ENCODE measurements at regions not wholly inside any gene's neighbourhood (a gene's known extent, or its start where the extent isn't known, plus 50 kb on each side); places are given as distances from the start of the nearest gene placed in this dataset.
A peak's percentile ranks its signal among the peaks of the same experiment; 100 is the strongest.

DNA sequence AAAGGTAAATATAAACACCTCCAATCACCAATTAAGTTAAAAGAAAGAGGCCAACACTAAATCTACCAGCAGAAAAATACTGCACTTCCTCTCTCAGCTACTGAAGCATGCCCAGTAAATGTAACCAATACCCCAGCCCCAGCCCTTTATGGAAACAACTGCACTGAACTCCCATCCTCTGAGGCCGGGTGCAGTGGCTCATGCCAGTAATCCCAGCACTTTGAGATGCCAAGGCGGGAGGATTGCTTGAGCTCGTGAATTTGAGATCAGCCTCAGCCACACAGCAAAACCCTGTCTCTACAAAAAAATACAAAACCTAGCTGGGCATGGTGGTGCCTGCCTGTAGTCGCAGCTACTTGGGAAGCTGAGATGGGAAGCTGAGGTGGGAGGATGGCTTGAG lies 221.6 kb upstream of the SOX21 start:
- TF ChIP-seq, protein P1, sequence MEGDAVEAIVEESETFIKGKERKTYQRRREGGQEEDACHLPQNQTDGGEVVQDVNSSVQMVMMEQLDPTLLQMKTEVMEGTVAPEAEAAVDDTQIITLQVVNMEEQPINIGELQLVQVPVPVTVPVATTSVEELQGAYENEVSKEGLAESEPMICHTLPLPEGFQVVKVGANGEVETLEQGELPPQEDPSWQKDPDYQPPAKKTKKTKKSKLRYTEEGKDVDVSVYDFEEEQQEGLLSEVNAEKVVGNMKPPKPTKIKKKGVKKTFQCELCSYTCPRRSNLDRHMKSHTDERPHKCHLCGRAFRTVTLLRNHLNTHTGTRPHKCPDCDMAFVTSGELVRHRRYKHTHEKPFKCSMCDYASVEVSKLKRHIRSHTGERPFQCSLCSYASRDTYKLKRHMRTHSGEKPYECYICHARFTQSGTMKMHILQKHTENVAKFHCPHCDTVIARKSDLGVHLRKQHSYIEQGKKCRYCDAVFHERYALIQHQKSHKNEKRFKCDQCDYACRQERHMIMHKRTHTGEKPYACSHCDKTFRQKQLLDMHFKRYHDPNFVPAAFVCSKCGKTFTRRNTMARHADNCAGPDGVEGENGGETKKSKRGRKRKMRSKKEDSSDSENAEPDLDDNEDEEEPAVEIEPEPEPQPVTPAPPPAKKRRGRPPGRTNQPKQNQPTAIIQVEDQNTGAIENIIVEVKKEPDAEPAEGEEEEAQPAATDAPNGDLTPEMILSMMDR (conservative IDR thresholded peaks at IDR 0.05; ENCODE audit: low read length): no peak
- H3K4me3 ChIP-seq (ENCODE audit: low read length): no peak overlapping the region
- DNase-seq (ENCODE audit: low read depth): no peak

DNA sequence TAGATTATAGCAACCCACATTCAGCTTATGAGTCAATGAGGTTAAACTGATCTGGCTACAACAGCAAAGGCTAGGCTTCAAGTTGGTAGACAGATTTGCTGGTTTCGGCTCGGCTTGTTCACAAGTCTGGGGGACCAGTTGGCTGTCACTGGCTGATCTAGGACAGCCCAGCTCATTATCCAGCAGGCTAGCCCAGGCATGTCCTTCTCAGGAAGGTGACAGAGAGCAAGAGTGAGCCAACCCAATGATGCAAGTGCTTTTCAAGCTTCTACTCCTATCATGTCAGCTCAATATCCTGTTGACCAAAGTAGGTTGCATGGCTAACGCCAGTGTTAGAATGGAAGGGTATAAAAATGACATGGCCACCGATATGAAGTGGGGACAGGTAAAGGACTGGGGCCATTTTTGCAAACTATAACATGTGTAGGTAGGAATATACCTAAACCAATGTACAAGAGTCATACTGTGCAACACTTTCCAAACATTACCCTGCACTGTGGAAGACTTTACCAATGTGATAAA lies 220.9 kb upstream of the SOX21 start:
- H3K4me3 ChIP-seq (ENCODE audit: low read length): no peak overlapping the region
- TF ChIP-seq, protein P1 (conservative IDR thresholded peaks at IDR 0.05; ENCODE audit: low read length): no peak
- DNase-seq (ENCODE audit: low read depth): no peak

DNA sequence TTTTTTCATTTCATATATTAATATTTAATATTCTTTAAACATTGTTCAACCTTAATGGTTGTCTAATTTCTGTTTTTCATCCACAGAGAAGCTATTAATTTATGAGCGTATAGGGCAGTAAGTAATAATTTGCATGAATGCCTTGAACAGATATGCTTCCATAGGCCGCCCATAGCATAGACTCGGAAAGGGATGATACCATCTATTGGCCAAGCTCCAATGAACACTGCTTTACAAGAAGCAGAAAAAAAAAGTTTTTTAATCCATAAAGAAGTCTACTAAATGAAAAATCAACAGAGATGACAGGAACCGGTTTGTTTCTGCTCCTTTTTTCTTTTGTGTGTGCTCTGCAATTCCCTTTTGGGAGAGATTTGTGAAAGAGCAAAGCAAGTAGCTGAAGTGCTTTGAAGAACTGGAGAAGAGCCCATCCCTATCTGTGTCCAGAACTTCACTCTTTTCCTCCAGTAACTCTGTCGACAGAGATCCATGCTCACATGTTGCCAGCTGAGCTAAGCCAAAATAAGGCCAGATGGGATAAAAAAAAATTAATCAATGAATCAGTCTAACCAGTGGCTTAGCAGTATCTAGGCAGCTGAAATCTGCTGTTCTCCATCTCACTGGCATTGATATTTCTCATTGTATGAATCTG lies 215.9 kb upstream of the SOX21 start:
- no peak for DNase-seq (ENCODE audit: low read depth)
- TF ChIP-seq, protein P1 (conservative IDR thresholded peaks at IDR 0.05; ENCODE audit: low read length): no peak
- H3K4me3 ChIP-seq (ENCODE audit: low read length): no peak overlapping the region

DNA sequence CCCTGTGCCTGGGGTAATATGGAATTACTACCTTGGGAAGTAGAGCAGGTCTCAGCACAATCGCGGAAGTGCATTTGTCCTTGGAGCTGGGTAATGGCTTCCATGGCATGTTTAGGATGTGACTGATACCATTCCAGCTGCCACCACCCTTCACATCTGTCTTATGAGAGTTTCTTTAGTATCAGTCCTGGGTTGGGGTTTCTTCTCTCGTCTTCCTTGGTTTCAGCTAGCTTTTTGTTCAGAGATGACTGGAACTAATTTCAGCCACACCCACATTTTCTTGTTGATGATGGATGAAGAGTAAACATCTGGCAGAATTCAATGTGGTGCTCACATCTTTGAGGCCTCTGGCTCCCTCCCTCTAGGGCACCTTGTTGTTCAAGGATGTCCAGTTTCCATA lies 212.9 kb upstream of the SOX21 start:
- no peak for DNase-seq (ENCODE audit: low read depth)
- TF ChIP-seq, protein P1 (conservative IDR thresholded peaks at IDR 0.05; ENCODE audit: low read length): no peak

DNA sequence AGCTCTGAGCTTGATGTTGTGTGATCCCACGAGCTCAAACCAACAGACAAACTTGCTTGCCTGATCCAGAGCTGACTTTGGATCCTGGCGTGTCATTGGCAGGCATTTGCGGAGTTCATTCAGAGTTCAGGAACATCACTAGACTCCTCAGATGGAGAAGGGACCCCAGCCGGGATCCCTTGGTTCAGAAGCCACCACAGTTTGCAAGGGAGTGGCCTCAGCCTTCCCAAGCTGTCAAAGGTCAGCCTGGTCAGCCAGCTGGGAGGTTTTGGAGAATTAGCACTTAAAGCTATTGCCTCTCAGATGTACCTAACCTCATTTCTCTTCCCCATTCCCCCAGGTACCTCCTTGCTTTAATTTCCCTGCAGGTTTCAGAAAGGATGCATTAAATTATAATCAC lies 208.8 kb upstream of the SOX21 start:
- TF ChIP-seq, protein P1 (conservative IDR thresholded peaks at IDR 0.05; ENCODE audit: low read length): no peak
- no peak overlapping the region for H3K4me3 ChIP-seq (ENCODE audit: low read length)
- DNase-seq (ENCODE audit: low read depth): no peak

More for the DNA sequence above, 212.9 kb upstream of the SOX21 start:
- no peak overlapping the region for H3K4me3 ChIP-seq (ENCODE audit: low read length)

DNA sequence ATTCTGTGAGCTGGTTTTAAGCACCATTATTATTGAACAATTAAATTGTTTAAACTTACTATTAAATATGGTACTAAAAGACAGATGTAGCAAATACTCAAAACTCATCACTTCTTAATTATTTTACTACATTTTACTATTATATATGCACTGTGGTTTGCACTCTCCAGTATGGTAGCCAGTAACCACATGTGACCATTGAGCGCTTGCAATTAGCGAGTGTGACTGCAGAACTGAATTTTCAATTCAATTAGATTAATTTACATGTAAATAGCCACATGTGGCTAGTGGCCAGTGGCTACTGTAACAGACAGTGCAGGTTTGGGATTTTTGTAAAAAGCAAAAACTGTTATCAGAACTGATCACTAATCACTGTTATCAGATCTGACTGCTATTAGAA lies 208.2 kb upstream of the SOX21 start:
- H3K4me3 ChIP-seq (ENCODE audit: low read length): no peak overlapping the region
- TF ChIP-seq, protein P1 (conservative IDR thresholded peaks at IDR 0.05; ENCODE audit: low read length): no peak
- no peak for DNase-seq (ENCODE audit: low read depth)

DNA sequence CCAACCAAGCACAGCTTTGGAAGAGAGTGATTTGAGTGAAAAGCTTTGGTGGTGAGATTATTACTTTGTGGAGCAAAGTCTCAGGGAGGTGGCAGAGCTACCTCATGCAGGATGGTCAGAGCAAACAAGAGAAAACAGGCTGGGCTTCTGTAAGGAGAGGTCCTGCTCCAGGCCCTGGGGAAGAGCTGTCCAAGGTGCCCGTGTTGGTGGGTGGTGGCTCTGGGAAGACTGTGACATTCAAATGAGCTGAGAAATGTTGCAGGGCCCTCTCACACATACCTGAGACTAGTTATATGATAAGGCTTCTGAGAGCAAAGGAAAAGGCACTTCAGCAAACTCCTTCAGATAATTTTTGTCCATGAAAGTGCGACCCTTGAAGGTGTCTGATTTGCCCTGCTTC lies 205.5 kb upstream of the SOX21 start:
- TF ChIP-seq, protein P1 (conservative IDR thresholded peaks at IDR 0.05; ENCODE audit: low read length): no peak
- no peak overlapping the region for H3K4me3 ChIP-seq (ENCODE audit: low read length)
- DNase-seq (ENCODE audit: low read depth): peak; percentile 0
